Mammary epithelial cell (primary cell): ENCODE measurements at regions not wholly inside any gene's neighbourhood (a gene's known extent, or its start where the extent isn't known, plus 50 kb on each side); places are given as distances from the start of the nearest gene placed in this dataset.

Experiments
- CTCF ChIP-seq, 2 donors: IDR thresholded peaks in 1 of 2; conservative IDR thresholded peaks in 1 of 2; 2 replicates each; pipeline ENCODE4 v1.5.1; 2011 to 2012; ENCODE audit warnings: inconsistent platforms in 2 of 2, low read length in 2 of 2, mild to moderate bottlenecking in 2 of 2, control low read depth in 1 of 2, low read depth in 1 of 2; ENCODE audit not compliant: insufficient read depth in 1 of 2; ENCODE audit errors: extremely low read depth in 1 of 2
- EZH2 ChIP-seq: IDR thresholded peaks from 2 replicates; pipeline ENCODE4 v1.6.1; 2012; ENCODE audit warnings: low read length, inconsistent platforms, borderline replicate concordance

DNA sequence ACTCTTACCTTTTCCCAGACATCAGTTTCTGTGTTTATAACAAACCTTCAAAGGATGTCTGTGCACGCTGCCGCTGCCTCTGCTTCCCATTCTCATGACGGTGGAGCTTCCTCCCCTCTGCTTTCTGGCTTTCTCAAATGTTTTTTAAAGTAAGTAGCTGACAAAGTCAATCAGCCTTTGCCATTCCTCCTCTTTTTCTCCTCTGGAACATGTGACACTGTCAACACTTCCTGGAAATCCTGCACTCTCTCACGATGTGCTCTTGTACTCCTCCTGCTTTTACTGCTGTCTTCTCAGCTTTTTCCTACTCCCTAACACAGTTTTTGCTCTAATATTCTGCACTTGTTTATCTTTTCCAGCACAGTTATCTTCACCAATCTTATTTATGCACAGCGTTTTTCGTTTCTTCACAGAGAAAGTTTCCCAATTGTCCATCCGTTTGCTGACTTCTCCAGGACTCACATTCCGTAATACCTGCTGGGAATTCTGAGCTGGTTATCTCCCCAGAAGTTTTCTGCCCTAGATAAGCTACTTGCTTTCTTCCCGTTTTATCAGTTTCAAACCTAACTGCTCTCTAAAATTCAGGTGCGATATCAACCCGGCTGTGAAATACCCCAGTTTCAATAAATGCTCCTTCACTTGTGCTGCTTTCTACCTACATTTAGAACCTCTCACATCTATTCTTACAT lies 465.6 kb upstream of the AGA start:
- TF ChIP-seq CTCF (conservative IDR thresholded peaks at IDR 0.05 in 1 of 2, IDR thresholded peaks at IDR 0.05 in 1 of 2; ENCODE audit: extremely low read depth in 1 of 2, insufficient read depth in 1 of 2, low read depth in 1 of 2, low read length in 2 of 2) (no peak), EZH2 (no peak)
